K562 (cell line): ENCODE measurements at regions not wholly inside any gene's neighbourhood (a gene's known extent, or its start where the extent isn't known, plus 50 kb on each side); places are given as distances from the start of the nearest gene placed in this dataset.

Experiments
- ATAC-seq: fragments of 200-7000 bp; cut with Tn5 transposase; 3 replicates; pipeline ENCODE4 v1.9.1; 2020; ENCODE audit warnings: moderate library complexity
- BruUV-seq: library from RNA; stranded (reverse); fragments of 400-500 nt; replicated peaks from 2 replicates; lab custom pipeline; 2021; lab: Mats Ljungman, UMichigan
- CTCF ChIA-PET: fragments of 300-600 bp; formaldehyde crosslinking; extraction: SDS; loops from one replicate; lab custom pipeline; 2021; ENCODE audit warnings: low intra/inter-chr PET ratio; lab: Yijun Ruan, JAX
- POLR2A ChIA-PET: fragments of 300-600, 350-650 bp; sonication (Branson Sonifier 250); formaldehyde crosslinking; extraction: SDS; loops from one replicate; lab custom pipeline; 2021; ENCODE audit warnings: antibody characterized with exemption, inconsistent platforms; lab: Yijun Ruan, JAX
- DNase-seq, 4 experiments: peaks; one replicate each; pipeline versions ENCODE4 v3.0.0 to v3.0.0-alpha.2; 2011 to 2018; ENCODE audit warnings: low spot score in 3 of 4, mixed read lengths in 3 of 4; ENCODE audit errors: extremely low read depth in 1 of 4
- FAIRE-seq: peaks from 2 replicates; lab custom pipeline; 2011; peaks lifted over from hg19 to GRCh38; lab: Jason Lieb, UNC
- H2AFZ ChIP-seq: 2 replicates; pipeline ENCODE4 v1.6.0; 2011; ENCODE audit warnings: low read depth, low read length, control low read depth, inconsistent platforms
- H3K27ac ChIP-seq: fragments of 200-600 bp; 3 replicates; pipeline ENCODE4 v1.8.0; 2011; ENCODE audit warnings: low read depth, mild to moderate bottlenecking, control low read depth, inconsistent platforms, low read length, moderate library complexity, mixed read lengths; ENCODE audit errors: extremely low read depth
- H3K27me3 ChIP-seq, 2 experiments: fragments of 300-600 bp in 1 of 2; 2 replicates in 1 of 2; 3 replicates in 1 of 2; pipeline versions ENCODE4 v1.6.0 to v1.8.0; 2011; ENCODE audit warnings: inconsistent platforms in 2 of 2, low read length in 2 of 2, mild to moderate bottlenecking in 1 of 2, mixed read lengths in 1 of 2, moderate library complexity in 1 of 2; ENCODE audit not compliant: control insufficient read depth in 2 of 2, insufficient read depth in 2 of 2
- H3K36me3 ChIP-seq: fragments of 300-600 bp; 3 replicates; pipeline ENCODE4 v1.8.0; 2011; ENCODE audit warnings: mild to moderate bottlenecking, low read length, inconsistent platforms; ENCODE audit not compliant: control insufficient read depth, insufficient read depth
- H3K4me1 ChIP-seq, 2 experiments: fragments of 200-600 bp in 1 of 2; replicated peaks in 1 of 2; 2 replicates in 1 of 2; 3 replicates in 1 of 2; pipeline versions ENCODE4 v1.5.1 to v1.8.0; 2011; ENCODE audit warnings: inconsistent platforms in 2 of 2, low read length in 2 of 2, mild to moderate bottlenecking in 1 of 2, mixed read lengths in 1 of 2, moderate library complexity in 1 of 2; ENCODE audit not compliant: control insufficient read depth in 2 of 2, insufficient read depth in 2 of 2
- H3K4me2 ChIP-seq: 2 replicates; pipeline ENCODE4 v1.6.1; 2011; ENCODE audit warnings: low read length, control low read depth, inconsistent platforms, mixed read lengths; ENCODE audit not compliant: insufficient read depth
- H3K4me3 ChIP-seq: fragments of 200-600 bp; sonication (generic), shearing (Covaris generic); 2 replicates; pipeline ENCODE4 v1.5.1; 2016; ENCODE audit warnings: control low read depth, inconsistent platforms
- H3K79me2 ChIP-seq: fragments of 200-600 bp; 3 replicates; pipeline ENCODE4 v1.8.0; 2011; ENCODE audit warnings: low read length, inconsistent platforms; ENCODE audit not compliant: control insufficient read depth, insufficient read depth
- H3K9ac ChIP-seq, 2 experiments: 2 replicates each; pipeline versions ENCODE4 v1.6.0 to v1.6.1; 2011; ENCODE audit warnings: low read depth in 2 of 2, low read length in 2 of 2, control low read depth in 1 of 2, inconsistent platforms in 1 of 2, mild to moderate bottlenecking in 1 of 2, mixed read lengths in 1 of 2; ENCODE audit not compliant: insufficient read depth in 1 of 2
- H3K9me1 ChIP-seq: one replicate; pipeline ENCODE4 v1.6.0; 2011; ENCODE audit warnings: inconsistent platforms, mild to moderate bottlenecking, low read length, moderate library complexity; ENCODE audit not compliant: control insufficient read depth, insufficient read depth
- H3K9me3 ChIP-seq: replicated peaks from 2 replicates; pipeline ENCODE4 v1.5.1; 2011; ENCODE audit warnings: low read depth, low read length, inconsistent platforms; ENCODE audit not compliant: control insufficient read depth, insufficient read depth
- H4K20me1 ChIP-seq: replicated peaks from 2 replicates; pipeline ENCODE4 v1.6.1; 2011; ENCODE audit warnings: low read length, inconsistent platforms, mixed read lengths; ENCODE audit not compliant: control insufficient read depth, insufficient read depth
- CBX8 ChIP-seq: fragments of 200-600 bp; sonication (generic); IDR thresholded peaks from 2 replicates; pipeline ENCODE4 v1.6.1; 2012; ENCODE audit warnings: borderline replicate concordance, mixed run types, low read depth, mild to moderate bottlenecking, moderate library complexity, mixed read lengths, low read length, control low read depth, inconsistent platforms; ENCODE audit not compliant: poor library complexity, severe bottlenecking; ENCODE audit errors: extremely low read depth
- HDAC1 ChIP-seq, 2 experiments: fragments of 450-650 bp; IDR thresholded peaks; 2 replicates each; pipeline ENCODE4 v1.6.1; 2016 to 2017; ENCODE audit warnings: inconsistent platforms in 1 of 2, mild to moderate bottlenecking in 1 of 2, moderate library complexity in 1 of 2
- MTA2 ChIP-seq: fragments of 450-650 bp; IDR thresholded peaks from 2 replicates; pipeline ENCODE4 v1.6.1; 2016; ENCODE audit warnings: low read depth
- NCOR1 ChIP-seq: fragments of 450-650 bp; IDR thresholded peaks from 2 replicates; pipeline ENCODE4 v1.6.1; 2016; ENCODE audit warnings: mild to moderate bottlenecking, moderate library complexity
- PYGO2 ChIP-seq: fragments of 450-650 bp; IDR thresholded peaks from 2 replicates; pipeline ENCODE4 v1.6.1; 2016; ENCODE audit warnings: mild to moderate bottlenecking, missing genetic modification characterization, moderate library complexity, missing compliant biosample characterization
- WGBS: fragments of 100-300 bp; shearing (Covaris generic); methylation state at CpG from one replicate; pipeline ENCODE4 v1.1.6; 2016; ENCODE audit warnings: low coverage, mixed read lengths; ENCODE audit not compliant: insufficient coverage; ENCODE audit errors: missing lambda C conversion rate; 5-methylcytosine and 5-hydroxymethylcytosine counted together
- in situ Hi-C: fragments of 300-500 bp; cut with MboI; formaldehyde crosslinking; loops from 4 replicates; pipeline ENCODE4 v1.15.0; 2018; ENCODE audit warnings: inconsistent platforms, mixed read lengths
- intact Hi-C: fragments of 100-400 bp; cut with micrococcal nuclease; formaldehyde crosslinking; loops from 2 replicates; pipeline ENCODE4 v1.14.2; 2022
- TF ChIP-seq, protein P1 (sequence below), 2 experiments: fragments of 450-650 bp in 1 of 2; sonication (generic) in 1 of 2; formaldehyde crosslinking in 1 of 2; IDR thresholded peaks in 1 of 2; conservative IDR thresholded peaks in 1 of 2; 2 replicates each; pipeline versions ENCODE4 v1.6.1 to v1.8.1; 2016 to 2023; ENCODE audit warnings: mild to moderate bottlenecking in 2 of 2, moderate library complexity in 2 of 2, inconsistent platforms in 1 of 2, missing genetic modification reagents in 1 of 2
- TF ChIP-seq, protein P2 (sequence below): fragments of 450-650 bp; IDR thresholded peaks from 2 replicates; pipeline ENCODE4 v1.6.1; 2016; ENCODE audit warnings: borderline replicate concordance
- TF ChIP-seq, protein P3 (sequence below): sonication (generic); formaldehyde crosslinking; IDR thresholded peaks from 2 replicates; pipeline ENCODE4 v1.8.0; 2022; ENCODE audit warnings: missing genetic modification reagents, mild to moderate bottlenecking, borderline replicate concordance
- TF ChIP-seq, protein P4 (sequence below): fragments of 450-650 bp; IDR thresholded peaks from 2 replicates; pipeline ENCODE4 v1.6.1; 2014; ENCODE audit warnings: low read depth, mild to moderate bottlenecking, moderate library complexity, borderline replicate concordance
- TF ChIP-seq, protein P5 (sequence below): fragments of 450-650 bp; IDR thresholded peaks from 2 replicates; pipeline ENCODE4 v1.7.1; 2018; ENCODE audit warnings: mild to moderate bottlenecking, low read depth; ENCODE audit not compliant: partially characterized antibody

DNA sequence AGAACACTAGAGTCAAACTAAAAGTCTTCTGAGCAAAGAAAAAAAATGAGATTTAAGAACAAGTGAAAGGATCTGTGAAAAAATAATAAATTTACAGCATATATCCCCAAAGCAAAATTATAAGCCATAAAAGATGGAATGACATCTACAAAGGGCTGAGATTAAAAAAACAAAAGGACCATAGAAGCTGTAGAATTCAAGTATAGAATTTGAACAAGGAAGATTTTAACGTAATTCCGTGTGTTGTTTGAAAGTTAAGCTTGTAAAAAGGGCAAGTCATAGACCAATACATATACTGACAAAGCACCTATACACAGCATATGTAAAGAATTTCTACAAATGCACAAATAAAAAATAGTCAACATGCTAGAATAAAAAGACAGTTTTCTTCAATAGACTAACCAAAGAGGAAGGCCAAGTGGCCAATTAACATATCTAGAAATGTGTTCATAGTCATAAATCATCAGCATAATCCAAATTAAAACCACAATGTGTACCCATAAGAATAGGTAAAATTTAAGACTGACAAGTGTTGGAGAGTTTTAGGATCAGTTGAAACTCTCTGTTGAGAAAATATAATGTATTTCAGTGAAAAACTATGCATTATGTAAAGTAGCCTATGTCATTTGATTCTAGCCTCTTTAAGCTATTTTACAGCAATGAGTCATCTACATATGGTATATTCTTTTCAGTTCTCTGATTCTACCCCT is 674.9 kb downstream of the OLFM4 start:
- intact Hi-C loops: no loop called here
- H3K9me3 ChIP-seq: no peaks in the 10 kb centered on the region
- no peak overlapping the region for H3K4me3 ChIP-seq
- in situ Hi-C loops: no loop called here
- FAIRE-seq (no peak), DNase-seq (no peak), ATAC-seq (no peak)
- H4K20me1 ChIP-seq: no peaks in the 10 kb centered on the region
- 6% methylated on average over 2 of the region's 2 CpGs for WGBS
- no peaks in the 10 kb centered on the region for H3K27me3 ChIP-seq
- ChIA-PET CTCF (no interaction called here), POLR2A (no interaction called here)
- no peak overlapping the region for H3K27ac ChIP-seq
- no peak overlapping the region for H3K4me2 ChIP-seq
- H3K4me1 ChIP-seq: no peaks in the 10 kb centered on the region
- H3K9ac ChIP-seq: no peak overlapping the region
- H2AFZ ChIP-seq: no peak overlapping the region
- H3K36me3 ChIP-seq: no peaks in the 10 kb centered on the region
- no TSS peak for BruUV-seq
- no peaks in the 10 kb centered on the region for H3K9me1 ChIP-seq
- H3K79me2 ChIP-seq: no peaks in the 10 kb centered on the region
- TF ChIP-seq, protein P1, sequence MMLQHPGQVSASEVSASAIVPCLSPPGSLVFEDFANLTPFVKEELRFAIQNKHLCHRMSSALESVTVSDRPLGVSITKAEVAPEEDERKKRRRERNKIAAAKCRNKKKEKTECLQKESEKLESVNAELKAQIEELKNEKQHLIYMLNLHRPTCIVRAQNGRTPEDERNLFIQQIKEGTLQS (IDR thresholded peaks at IDR 0.05): no peak
- TF ChIP-seq, protein P1 (CRISPR knock-in tag; conservative IDR thresholded peaks at IDR 0.05): no peak
- TF ChIP-seq NCOR1: no peak
- TF ChIP-seq HDAC1 (IDR thresholded peaks at IDR 0.05): no peak
- TF ChIP-seq PYGO2: no peak
- TF ChIP-seq, protein P2, sequence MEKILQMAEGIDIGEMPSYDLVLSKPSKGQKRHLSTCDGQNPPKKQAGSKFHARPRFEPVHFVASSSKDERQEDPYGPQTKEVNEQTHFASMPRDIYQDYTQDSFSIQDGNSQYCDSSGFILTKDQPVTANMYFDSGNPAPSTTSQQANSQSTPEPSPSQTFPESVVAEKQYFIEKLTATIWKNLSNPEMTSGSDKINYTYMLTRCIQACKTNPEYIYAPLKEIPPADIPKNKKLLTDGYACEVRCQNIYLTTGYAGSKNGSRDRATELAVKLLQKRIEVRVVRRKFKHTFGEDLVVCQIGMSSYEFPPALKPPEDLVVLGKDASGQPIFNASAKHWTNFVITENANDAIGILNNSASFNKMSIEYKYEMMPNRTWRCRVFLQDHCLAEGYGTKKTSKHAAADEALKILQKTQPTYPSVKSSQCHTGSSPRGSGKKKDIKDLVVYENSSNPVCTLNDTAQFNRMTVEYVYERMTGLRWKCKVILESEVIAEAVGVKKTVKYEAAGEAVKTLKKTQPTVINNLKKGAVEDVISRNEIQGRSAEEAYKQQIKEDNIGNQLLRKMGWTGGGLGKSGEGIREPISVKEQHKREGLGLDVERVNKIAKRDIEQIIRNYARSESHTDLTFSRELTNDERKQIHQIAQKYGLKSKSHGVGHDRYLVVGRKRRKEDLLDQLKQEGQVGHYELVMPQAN: no peak
- no peak for TF ChIP-seq MTA2
- TF ChIP-seq CBX8: no peak
- TF ChIP-seq, protein P3, sequence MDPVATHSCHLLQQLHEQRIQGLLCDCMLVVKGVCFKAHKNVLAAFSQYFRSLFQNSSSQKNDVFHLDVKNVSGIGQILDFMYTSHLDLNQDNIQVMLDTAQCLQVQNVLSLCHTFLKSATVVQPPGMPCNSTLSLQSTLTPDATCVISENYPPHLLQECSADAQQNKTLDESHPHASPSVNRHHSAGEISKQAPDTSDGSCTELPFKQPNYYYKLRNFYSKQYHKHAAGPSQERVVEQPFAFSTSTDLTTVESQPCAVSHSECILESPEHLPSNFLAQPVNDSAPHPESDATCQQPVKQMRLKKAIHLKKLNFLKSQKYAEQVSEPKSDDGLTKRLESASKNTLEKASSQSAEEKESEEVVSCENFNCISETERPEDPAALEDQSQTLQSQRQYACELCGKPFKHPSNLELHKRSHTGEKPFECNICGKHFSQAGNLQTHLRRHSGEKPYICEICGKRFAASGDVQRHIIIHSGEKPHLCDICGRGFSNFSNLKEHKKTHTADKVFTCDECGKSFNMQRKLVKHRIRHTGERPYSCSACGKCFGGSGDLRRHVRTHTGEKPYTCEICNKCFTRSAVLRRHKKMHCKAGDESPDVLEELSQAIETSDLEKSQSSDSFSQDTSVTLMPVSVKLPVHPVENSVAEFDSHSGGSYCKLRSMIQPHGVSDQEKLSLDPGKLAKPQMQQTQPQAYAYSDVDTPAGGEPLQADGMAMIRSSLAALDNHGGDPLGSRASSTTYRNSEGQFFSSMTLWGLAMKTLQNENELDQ (CRISPR knock-in tag): no peak
- TF ChIP-seq, protein P4, sequence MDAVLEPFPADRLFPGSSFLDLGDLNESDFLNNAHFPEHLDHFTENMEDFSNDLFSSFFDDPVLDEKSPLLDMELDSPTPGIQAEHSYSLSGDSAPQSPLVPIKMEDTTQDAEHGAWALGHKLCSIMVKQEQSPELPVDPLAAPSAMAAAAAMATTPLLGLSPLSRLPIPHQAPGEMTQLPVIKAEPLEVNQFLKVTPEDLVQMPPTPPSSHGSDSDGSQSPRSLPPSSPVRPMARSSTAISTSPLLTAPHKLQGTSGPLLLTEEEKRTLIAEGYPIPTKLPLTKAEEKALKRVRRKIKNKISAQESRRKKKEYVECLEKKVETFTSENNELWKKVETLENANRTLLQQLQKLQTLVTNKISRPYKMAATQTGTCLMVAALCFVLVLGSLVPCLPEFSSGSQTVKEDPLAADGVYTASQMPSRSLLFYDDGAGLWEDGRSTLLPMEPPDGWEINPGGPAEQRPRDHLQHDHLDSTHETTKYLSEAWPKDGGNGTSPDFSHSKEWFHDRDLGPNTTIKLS: no peak
- TF ChIP-seq, protein P5, sequence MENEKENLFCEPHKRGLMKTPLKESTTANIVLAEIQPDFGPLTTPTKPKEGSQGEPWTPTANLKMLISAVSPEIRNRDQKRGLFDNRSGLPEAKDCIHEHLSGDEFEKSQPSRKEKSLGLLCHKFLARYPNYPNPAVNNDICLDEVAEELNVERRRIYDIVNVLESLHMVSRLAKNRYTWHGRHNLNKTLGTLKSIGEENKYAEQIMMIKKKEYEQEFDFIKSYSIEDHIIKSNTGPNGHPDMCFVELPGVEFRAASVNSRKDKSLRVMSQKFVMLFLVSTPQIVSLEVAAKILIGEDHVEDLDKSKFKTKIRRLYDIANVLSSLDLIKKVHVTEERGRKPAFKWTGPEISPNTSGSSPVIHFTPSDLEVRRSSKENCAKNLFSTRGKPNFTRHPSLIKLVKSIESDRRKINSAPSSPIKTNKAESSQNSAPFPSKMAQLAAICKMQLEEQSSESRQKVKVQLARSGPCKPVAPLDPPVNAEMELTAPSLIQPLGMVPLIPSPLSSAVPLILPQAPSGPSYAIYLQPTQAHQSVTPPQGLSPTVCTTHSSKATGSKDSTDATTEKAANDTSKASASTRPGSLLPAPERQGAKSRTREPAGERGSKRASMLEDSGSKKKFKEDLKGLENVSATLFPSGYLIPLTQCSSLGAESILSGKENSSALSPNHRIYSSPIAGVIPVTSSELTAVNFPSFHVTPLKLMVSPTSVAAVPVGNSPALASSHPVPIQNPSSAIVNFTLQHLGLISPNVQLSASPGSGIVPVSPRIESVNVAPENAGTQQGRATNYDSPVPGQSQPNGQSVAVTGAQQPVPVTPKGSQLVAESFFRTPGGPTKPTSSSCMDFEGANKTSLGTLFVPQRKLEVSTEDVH: no peak
